ENCODE measurements at regions not wholly inside any gene's neighbourhood (a gene's known extent, or its start where the extent isn't known, plus 50 kb on each side); places are given as distances from the start of the nearest gene placed in this dataset.

DNA sequence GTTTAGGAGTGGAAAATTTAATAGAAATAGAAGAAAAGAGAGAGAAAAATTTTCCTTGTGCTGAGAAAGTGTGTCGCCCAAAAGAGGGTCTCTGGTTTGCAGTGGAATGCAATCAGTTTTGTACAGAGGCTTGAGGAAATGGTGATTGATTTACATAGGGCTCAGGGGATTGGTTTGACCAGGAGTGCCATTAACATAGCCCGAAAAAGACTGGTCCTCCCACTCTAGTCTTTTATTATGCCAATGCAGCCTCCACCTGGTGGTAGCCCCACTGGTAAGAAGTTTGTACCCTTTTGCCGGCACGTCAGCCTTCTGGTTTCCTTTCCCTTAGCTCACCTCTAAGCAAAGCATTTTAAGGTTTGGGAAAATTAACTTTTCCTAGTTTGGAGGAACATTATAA lies 885.3 kb downstream of the XPNPEP1 start:
- H3K4me3 ChIP-seq (ENCODE audit: low read depth, low read length) = no peak overlapping the region
- DNase-seq (ENCODE audit: low read depth) = no peak
- TF ChIP-seq, protein P1, sequence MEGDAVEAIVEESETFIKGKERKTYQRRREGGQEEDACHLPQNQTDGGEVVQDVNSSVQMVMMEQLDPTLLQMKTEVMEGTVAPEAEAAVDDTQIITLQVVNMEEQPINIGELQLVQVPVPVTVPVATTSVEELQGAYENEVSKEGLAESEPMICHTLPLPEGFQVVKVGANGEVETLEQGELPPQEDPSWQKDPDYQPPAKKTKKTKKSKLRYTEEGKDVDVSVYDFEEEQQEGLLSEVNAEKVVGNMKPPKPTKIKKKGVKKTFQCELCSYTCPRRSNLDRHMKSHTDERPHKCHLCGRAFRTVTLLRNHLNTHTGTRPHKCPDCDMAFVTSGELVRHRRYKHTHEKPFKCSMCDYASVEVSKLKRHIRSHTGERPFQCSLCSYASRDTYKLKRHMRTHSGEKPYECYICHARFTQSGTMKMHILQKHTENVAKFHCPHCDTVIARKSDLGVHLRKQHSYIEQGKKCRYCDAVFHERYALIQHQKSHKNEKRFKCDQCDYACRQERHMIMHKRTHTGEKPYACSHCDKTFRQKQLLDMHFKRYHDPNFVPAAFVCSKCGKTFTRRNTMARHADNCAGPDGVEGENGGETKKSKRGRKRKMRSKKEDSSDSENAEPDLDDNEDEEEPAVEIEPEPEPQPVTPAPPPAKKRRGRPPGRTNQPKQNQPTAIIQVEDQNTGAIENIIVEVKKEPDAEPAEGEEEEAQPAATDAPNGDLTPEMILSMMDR (IDR thresholded peaks at IDR 0.05; ENCODE audit: low read depth, low read length, missing control alignments) = no peak

DNA sequence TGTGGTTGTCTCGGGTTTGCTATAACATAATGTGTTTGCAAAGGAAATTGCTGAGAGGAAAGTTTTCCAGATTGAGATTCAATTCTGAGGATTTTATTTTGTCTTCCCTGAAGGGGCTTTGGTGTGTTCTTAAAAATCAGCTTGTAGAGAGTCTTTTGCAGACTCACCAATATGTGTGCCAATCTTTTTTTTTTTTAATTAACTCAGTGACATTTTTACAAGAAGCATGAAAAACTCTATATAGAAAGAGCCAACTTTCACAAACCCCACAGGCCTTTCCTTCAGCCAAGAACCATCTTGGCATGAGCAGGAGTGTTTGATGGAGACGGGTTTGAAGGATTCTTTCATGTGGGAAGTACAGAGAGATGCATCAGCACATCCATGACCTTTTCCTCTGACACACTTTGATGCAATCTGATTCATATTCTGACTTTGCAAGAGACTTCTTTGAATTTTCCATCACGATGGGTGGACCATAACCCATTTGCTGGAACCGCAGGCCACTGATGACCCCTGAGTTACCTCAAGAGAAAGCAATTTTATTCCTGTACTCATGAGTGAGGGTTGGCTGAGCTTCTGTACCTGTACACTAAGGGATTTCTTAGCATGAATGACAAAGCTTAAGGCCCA lies 892.6 kb downstream of the XPNPEP1 start:
- TF ChIP-seq, protein P1 (IDR thresholded peaks at IDR 0.05; ENCODE audit: low read depth, low read length, missing control alignments) = no peak
- DNase-seq (ENCODE audit: low read depth) = no peak
- H3K4me3 ChIP-seq (ENCODE audit: low read depth, low read length) = no peak overlapping the region

DNA sequence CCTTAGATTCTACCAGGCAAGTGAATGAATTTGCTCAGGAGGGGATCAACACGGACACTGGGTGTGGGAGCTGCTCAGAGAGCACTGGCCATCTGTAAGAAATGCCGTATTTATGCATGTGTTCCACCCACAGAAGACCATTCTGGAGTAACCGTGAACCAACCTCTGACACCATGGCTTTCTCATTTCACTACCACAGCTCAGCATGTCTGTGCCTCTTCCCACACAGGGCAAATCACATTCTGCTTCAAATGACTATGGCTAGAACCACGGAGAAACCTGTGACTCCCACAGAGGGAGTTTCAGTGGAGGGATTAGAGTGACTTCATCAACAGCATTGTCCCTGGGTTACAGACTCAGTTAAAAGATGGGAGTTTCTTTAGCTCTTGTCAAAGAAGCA lies 893.4 kb downstream of the XPNPEP1 start:
- no peak for DNase-seq (ENCODE audit: low read depth)
- TF ChIP-seq, protein P1 (IDR thresholded peaks at IDR 0.05; ENCODE audit: low read depth, low read length, missing control alignments) = no peak
- no peak overlapping the region for H3K4me3 ChIP-seq (ENCODE audit: low read depth, low read length)

- DNase-seq (ENCODE audit: low read depth) = no peak
- no peak overlapping the region for H3K4me3 ChIP-seq (ENCODE audit: low read depth, low read length)
- TF ChIP-seq, protein P1 (IDR thresholded peaks at IDR 0.05; ENCODE audit: low read depth, low read length, missing control alignments) = no peak
Measured at GRCh38 chr10:109027534-109028185, 895.7 kb downstream of the XPNPEP1 start.

GRCh38 chr10:109025172-109025571 lies 898.1 kb downstream of the XPNPEP1 start:
- H3K4me3 ChIP-seq (ENCODE audit: low read depth, low read length) = no peak overlapping the region
- TF ChIP-seq, protein P1 (IDR thresholded peaks at IDR 0.05; ENCODE audit: low read depth, low read length, missing control alignments) = no peak
- DNase-seq (ENCODE audit: low read depth) = no peak

DNA sequence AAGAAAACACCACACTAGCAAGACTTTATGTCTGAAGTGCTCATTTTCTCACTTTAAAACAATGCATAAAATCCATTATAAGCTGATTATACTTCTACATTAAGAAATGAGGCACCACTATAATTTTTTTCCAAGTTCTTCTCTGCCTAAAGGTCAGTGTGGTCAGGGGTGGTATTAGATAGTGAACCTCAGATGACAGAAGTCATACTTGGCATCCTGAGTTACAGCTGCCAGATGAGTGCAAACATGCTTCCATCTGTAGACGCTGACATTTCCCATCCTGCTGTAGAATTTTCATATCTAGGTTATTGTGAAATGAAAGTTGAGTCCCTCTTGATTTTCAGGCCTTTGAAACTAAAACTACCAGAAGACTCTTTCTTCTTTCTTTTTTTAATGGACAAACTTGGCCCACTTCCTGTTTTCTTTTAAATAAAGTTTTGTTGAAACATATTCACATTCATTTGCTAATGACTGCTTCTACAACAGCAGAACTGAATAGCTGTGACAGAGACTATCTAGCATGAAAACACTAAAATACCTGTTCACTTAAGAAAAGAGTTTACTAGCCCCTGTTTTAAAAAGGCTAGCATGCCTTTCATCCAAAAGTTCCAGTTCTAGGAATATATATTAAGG lies 900.8 kb downstream of the XPNPEP1 start:
- TF ChIP-seq, protein P1 (IDR thresholded peaks at IDR 0.05; ENCODE audit: low read depth, low read length, missing control alignments) = no peak
- no peak overlapping the region for H3K4me3 ChIP-seq (ENCODE audit: low read depth, low read length)
- no peak for DNase-seq (ENCODE audit: low read depth)
